ENCODE measurements at regions not wholly inside any gene's neighbourhood (a gene's known extent, or its start where the extent isn't known, plus 50 kb on each side); places are given as distances from the start of the nearest gene placed in this dataset.
A peak's percentile ranks its signal among the peaks of the same experiment; 100 is the strongest.

GRCh38 chr1:212558693-212559480, 49.7 kb upstream of the ATF3 start:
- DNase-seq (ENCODE audit: low spot score), result peak; percentile 92
